ENCODE measurements at regions not wholly inside any gene's neighbourhood (a gene's known extent, or its start where the extent isn't known, plus 50 kb on each side); places are given as distances from the start of the nearest gene placed in this dataset.

DNA sequence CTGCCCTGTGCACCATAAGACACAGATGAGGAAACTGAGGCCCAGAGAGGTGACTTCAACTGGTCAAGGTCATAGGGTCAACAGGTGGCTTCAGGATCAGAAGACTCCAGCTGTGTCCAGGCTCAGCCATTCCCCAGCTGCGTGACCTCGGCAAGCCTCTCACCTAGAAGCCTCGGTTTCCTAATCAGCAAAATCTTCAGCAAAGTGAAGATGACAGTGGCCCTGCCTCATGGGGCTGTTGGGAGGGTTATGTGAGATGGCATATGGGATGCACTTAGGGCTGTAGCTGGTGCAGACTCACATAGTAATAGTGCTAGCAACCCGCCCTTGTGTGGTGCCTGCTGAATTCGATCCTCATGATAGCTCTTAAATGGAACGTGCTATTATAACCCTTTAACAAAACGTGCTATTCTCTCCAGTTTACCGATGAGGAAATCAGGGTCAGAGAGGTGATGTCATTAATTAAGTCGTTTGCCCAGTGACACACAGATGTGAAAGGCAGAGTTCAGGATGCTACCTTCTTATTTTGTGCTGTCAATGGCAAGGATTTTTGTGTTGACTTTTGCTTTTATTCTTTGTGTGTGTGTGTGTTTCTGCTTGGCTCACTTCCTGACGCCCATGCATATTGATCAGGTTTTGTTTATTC is 472.9 kb downstream of the MATN1 start:
- Histone ChIP-seq H3K27me3 (peaks cover 0 to 34% of the 10 kb centered on the region in 2 donors), H3K4me1 (no peaks in the 10 kb centered on the region), H3K36me3 (no peaks in the 10 kb centered on the region), H3K27ac (no peak overlapping the region), H3K9me3 (no peaks in the 10 kb centered on the region), H3K4me3 (no peak overlapping the region)
- WGBS, 2 donors, result 32 to 38% methylated on average over 10 of the region's 10 CpGs
- no peak for DNase-seq (ENCODE audit: low spot score in 2 of 2)
- TF ChIP-seq POLR2A (IDR thresholded peaks at IDR 0.05) (no peak), EP300 (IDR thresholded peaks at IDR 0.05) (no peak)
- TF ChIP-seq, protein P1, sequence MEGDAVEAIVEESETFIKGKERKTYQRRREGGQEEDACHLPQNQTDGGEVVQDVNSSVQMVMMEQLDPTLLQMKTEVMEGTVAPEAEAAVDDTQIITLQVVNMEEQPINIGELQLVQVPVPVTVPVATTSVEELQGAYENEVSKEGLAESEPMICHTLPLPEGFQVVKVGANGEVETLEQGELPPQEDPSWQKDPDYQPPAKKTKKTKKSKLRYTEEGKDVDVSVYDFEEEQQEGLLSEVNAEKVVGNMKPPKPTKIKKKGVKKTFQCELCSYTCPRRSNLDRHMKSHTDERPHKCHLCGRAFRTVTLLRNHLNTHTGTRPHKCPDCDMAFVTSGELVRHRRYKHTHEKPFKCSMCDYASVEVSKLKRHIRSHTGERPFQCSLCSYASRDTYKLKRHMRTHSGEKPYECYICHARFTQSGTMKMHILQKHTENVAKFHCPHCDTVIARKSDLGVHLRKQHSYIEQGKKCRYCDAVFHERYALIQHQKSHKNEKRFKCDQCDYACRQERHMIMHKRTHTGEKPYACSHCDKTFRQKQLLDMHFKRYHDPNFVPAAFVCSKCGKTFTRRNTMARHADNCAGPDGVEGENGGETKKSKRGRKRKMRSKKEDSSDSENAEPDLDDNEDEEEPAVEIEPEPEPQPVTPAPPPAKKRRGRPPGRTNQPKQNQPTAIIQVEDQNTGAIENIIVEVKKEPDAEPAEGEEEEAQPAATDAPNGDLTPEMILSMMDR (IDR thresholded peaks at IDR 0.05), result no peak

DNA sequence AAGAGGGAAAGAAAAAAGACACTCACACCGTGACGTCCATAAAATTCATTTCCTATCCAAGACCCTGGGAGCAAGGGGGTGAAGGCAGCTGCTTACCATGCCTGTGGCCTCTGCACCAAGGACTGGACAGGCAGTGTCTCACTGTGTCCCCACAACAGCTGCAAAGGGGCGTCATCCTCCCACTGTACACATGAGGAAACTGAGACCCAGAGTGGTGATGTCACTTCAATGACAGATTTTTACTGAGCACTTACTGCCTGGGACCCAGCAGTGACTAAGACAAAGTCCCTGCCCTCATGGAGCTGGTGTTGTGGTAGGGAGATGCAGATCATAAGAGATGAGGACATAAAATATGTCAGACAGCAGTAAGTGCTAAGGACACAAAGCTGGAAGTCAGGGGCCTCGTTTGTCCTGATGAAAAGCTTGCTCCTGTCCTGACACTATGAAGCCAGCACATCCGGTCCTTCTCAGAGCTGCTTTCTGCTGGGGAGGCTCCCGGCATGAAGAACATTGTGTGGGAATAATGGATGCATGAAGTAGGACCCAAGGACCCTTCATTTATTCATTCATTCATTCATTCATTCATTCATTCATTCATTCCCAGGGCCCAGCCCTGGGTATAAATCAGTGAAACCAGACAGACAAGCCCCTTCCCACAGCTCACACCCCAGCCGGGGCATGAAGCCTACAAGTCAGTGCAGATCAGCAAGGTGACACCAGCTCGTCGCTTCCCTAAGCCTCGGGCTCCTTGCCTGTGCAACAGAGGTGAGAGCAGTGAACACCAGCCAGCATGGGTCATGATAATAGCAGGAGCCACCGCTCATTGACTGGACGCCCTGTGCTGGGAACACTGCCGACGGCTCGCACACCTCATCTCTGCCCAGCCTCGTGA is 473.7 kb downstream of the MATN1 start:
- H3K27ac ChIP-seq, result no peak overlapping the region
- H3K9me3 ChIP-seq, result no peaks in the 10 kb centered on the region
- WGBS, 2 donors, result 62 to 64% methylated on average over 10 to 16 of the region's 16 CpGs
- H3K27me3 ChIP-seq, result peaks cover 0 to 34% of the 10 kb centered on the region in 2 donors
- H3K4me3 ChIP-seq, result no peak overlapping the region
- H3K4me1 ChIP-seq, result no peaks in the 10 kb centered on the region
- TF ChIP-seq, protein P1 (IDR thresholded peaks at IDR 0.05), result no peak
- TF ChIP-seq EP300 (IDR thresholded peaks at IDR 0.05), result no peak
- no peak for TF ChIP-seq POLR2A (IDR thresholded peaks at IDR 0.05)
- no peaks in the 10 kb centered on the region for H3K36me3 ChIP-seq
- no peak for DNase-seq (ENCODE audit: low spot score in 2 of 2)

DNA sequence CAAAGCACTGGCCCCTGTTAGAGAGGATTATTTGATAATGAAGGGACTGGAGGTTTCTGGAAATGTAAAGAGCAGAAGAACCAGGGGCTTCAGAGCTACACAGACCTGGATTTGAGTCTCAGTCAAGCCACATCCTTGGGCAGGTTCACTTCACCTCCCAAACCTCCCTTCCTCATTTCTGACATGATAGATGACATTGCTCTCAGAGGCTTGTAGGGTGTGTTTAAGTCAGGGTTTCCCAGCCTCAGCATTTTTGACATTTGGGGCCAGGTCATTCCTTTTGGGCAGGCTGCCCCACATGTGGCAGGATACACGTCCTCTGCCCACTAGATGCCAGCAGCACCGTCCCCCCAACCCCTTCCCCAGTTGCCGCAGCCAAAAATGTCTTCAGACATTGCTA is 474.6 kb downstream of the MATN1 start:
- no peak for DNase-seq (ENCODE audit: low spot score in 2 of 2)
- Histone ChIP-seq H3K27ac (no peak overlapping the region), H3K4me3 (no peak overlapping the region), H3K9me3 (no peaks in the 10 kb centered on the region), H3K27me3 (peaks cover 0 to 38% of the 10 kb centered on the region in 2 donors), H3K36me3 (no peaks in the 10 kb centered on the region), H3K4me1 (no peaks in the 10 kb centered on the region)
- TF ChIP-seq, protein P1 (IDR thresholded peaks at IDR 0.05), result no peak
- TF ChIP-seq POLR2A (IDR thresholded peaks at IDR 0.05), result no peak
- TF ChIP-seq EP300 (IDR thresholded peaks at IDR 0.05), result no peak
- 14 to 32% methylated on average over 3 of the region's 3 CpGs for WGBS, 2 donors

DNA sequence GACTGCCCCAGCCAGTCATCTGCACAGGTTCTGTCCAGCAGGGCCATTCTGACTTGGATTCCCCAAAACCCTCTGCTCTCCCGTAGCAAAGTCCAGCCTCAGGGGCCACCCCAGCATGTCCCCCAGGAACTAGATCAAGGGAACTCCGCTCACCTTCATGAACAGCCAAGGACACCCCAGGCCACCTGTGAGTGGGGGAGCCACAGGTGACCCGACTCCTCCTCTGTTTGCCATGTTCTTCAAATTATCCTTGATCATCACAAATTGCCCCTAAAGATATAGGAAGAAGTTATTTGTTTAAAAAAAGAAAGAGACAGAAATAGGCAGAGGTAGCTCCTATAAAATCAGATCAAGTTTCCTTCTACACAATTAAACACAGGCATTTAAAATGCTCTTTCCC is 475.0 kb downstream of the MATN1 start:
- Histone ChIP-seq H3K4me3 (no peak overlapping the region), H3K9me3 (no peaks in the 10 kb centered on the region), H3K36me3 (no peaks in the 10 kb centered on the region), H3K27ac (no peak overlapping the region), H3K4me1 (no peaks in the 10 kb centered on the region), H3K27me3 (peaks cover 0 to 37% of the 10 kb centered on the region in 2 donors)
- DNase-seq (ENCODE audit: low spot score in 2 of 2), result no peak
- TF ChIP-seq POLR2A (IDR thresholded peaks at IDR 0.05) (no peak), EP300 (IDR thresholded peaks at IDR 0.05) (no peak)
- TF ChIP-seq, protein P1 (IDR thresholded peaks at IDR 0.05), result no peak
- WGBS, 2 donors, result 73 to 85% methylated on average over 3 of the region's 3 CpGs

DNA sequence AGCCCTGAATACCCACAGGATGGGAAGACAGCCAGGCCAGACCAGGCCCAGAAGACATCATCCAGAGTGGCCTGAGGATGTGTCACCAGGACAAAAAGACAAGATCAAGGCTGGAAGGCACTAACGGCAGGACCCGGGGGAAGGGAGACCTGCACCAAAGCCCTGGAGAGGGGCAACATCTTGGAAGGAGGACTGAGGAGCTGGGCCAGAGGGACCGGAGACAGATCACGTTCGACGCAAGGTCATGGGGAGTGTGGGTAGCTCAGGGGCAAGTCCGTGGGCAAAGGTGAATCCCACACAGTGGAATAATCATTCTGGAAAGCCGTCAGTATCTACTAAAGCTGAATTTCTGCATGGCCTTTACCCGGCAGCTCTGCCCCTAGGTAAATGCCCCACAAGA is 478.6 kb downstream of the MATN1 start:
- Histone ChIP-seq H3K27ac (no peak overlapping the region), H3K27me3 (peaks cover 0 to 23% of the 10 kb centered on the region in 2 donors), H3K36me3 (no peaks in the 10 kb centered on the region), H3K4me1 (no peaks in the 10 kb centered on the region), H3K9me3 (no peaks in the 10 kb centered on the region), H3K4me3 (no peak overlapping the region)
- no peak for DNase-seq (ENCODE audit: low spot score in 2 of 2)
- TF ChIP-seq EP300 (IDR thresholded peaks at IDR 0.05) (no peak), POLR2A (IDR thresholded peaks at IDR 0.05) (no peak)
- TF ChIP-seq, protein P1 (IDR thresholded peaks at IDR 0.05), result no peak
- 84 to 90% methylated on average over 9 of the region's 9 CpGs for WGBS, 2 donors
